GM08714 (cell line): ENCODE measurements at regions not wholly inside any gene's neighbourhood (a gene's known extent, or its start where the extent isn't known, plus 50 kb on each side); places are given as distances from the start of the nearest gene placed in this dataset.
"Not testable (repeated sequence)": the region's sequence is repeated elsewhere in the genome, so short reads cannot be mapped to it uniquely, and the experiment has no call there.

ENCODE experiments used
- H3K4me3 ChIP-seq: fragments of 200-500 bp; sonication (Bioruptor generic); 2 replicates; pipeline ENCODE4 v1.5.1; 2014; ENCODE audit warnings: mild to moderate bottlenecking, low read length, inconsistent platforms
- ZNF274 ChIP-seq: IDR thresholded peaks from 2 replicates; pipeline ENCODE4 v1.6.1; 2012; ENCODE audit warnings: mild to moderate bottlenecking, low read depth, low read length

- no peak overlapping the region for H3K4me3 ChIP-seq
- no peak for TF ChIP-seq ZNF274
Observed at GRCh38 chr1:143619851-143620250, 351.9 kb downstream of the FAM72C start.

DNA sequence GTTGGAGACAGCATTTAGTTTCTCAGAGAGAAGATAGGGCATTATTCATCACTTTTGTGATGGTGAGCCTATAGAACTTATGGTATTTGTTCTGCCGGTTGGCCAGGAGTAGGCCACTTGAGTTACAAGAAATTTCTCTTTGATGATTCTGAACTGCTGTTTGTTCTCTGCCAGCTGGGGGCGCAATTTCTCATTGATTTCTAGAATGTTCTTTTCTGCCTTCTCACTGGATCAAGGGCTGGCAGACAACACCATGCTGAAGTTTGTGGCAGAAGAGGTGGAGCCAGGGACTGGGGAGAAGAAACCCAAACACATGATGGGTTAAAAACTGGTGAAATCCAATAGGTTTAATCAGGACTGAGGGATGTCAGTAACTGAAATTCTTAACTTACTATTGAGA, 360.6 kb downstream of the FAM72C start:
- no peak for TF ChIP-seq ZNF274
- no peak overlapping the region for H3K4me3 ChIP-seq

DNA sequence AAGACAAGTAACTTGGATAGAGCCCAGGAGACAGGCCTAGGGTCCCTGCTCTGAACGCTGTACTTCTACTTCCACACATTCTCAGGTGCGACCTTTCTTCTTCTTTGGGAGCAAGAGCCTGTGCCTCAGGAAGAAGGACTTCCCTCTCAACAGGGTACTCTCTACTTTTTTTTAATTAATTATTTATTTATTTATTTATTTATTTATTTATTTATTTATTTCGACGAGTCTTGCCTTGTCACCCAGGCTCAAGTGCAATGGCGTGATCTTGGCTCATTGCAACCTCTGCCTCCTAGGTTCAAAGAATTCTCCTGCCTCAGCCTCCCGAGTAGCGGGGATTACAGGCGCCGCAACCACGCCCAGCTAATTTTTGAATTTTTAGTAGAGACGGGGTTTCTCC, 361.6 kb downstream of the FAM72C start:
- no peak overlapping the region for H3K4me3 ChIP-seq
- TF ChIP-seq ZNF274, result no peak

DNA sequence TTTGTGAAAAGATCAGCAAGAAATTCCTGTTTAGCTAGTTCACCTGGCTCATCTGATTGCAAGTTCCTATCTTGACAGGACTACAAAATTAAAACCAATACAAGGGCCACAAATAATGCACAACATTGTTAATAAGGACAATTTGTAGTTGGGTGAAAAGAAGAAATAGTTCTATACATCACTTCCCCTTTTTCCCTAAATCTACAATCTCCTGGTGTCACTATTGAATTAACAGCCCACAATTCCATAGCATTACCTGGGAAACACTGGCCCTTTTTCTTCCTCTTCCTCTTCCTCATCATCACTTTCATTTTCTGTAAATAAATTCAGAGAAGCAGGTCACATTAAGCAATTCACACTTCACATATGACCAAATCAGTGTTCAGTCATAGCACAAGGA, 366.9 kb downstream of the FAM72C start:
- no peak for TF ChIP-seq ZNF274
- H3K4me3 ChIP-seq, result no peak overlapping the region

DNA sequence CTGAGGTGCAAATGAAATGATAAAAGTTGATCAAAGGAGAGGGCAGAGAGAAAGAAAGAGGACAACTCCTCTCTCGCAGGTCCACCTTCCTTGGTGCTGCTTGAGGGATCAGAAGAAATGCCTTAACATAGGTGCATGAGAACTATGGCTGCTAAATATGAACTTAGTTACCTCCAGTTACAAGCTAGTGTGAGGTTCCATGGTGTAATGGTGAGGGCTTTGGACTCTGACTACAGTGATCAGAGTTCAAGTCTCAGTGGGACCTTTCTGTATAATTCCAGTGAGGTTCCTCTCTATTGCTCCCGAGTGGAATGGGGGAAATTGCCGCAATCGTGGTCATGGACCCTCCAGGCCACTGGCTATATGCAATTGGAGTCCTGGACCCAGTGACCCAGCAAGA, 387.3 kb downstream of the FAM72C start:
- TF ChIP-seq ZNF274, result no peak

GRCh38 chr1:143574891-143575520, 396.8 kb downstream of the FAM72C start:
- no peak for TF ChIP-seq ZNF274
- no peak overlapping the region for H3K4me3 ChIP-seq

More for the DNA sequence above, 387.3 kb downstream of the FAM72C start:
- H3K4me3 ChIP-seq, result no peak overlapping the region

GRCh38 chr1:143572661-143573060, 399.1 kb downstream of the FAM72C start:
- not testable (repeated sequence) for H3K4me3 ChIP-seq

DNA sequence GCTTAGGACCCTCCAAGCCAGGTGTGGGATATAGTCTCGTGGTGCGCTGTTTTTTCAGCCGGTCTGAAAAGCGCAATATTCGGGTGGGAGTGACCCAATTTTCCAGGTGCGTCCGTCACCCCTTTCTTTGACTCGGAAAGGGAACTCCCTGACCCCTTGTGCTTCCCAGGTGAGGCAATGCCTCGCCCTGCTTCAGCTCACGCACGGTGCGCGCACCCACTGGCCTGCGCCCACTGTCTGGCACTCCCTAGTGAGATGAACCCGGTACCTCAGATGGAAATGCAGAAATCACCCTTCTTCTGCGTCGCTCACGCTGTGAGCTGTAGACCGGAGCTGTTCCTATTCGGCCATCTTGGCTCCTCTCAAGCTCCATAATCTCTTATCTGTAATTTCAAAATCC, 408.0 kb downstream of the FAM72C start:
- H3K4me3 ChIP-seq, result not testable (repeated sequence)

DNA sequence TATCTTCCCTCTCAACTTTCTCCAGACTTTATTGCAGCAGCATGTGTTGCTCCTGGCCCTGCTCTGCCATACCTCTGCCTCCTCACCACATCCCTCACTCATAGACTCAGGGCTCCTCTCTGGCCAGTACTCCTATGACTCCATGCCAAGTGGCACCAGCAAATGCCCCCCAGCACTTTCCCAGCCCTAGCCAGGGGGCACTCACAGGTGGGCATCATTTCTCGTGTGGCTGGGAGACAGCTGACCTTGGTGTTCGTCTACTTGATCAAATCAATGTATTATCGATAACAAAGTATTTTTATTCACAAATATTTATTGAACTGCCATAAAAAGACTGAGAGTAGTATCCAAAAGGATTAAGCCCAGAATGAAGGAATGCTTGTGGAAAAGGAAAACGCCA, 418.2 kb downstream of the FAM72C start:
- no peak for TF ChIP-seq ZNF274
- H3K4me3 ChIP-seq, result no peak overlapping the region

GRCh38 chr1:143504703-143505102, 467.1 kb downstream of the FAM72C start:
- not testable (repeated sequence) for H3K4me3 ChIP-seq

GRCh38 chr1:143504080-143504479, 467.7 kb downstream of the FAM72C start:
- not testable (repeated sequence) for H3K4me3 ChIP-seq

DNA sequence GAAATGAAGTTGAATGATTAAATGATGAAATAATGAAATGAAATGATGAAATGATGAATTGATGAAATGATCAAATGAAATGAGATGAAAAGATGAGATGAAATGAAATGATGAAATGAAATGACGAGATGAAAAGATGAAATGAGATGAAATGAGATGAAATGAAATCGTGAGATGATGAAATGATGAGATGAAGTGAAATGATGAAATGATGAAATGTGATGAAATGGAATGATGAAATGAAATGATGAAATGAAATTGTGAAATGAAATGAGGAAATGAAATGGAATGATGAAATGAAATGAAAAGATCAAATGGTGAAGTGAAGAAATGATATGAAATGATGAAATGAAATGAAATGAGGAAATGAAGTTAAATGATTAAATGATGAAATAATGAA, 468.7 kb downstream of the FAM72C start:
- H3K4me3 ChIP-seq, result not testable (repeated sequence)

GRCh38 chr1:143502038-143502437, 469.7 kb downstream of the FAM72C start:
- H3K4me3 ChIP-seq, result not testable (repeated sequence)

- not testable (repeated sequence) for H3K4me3 ChIP-seq
Observed at GRCh38 chr1:143498059-143498749, 473.6 kb downstream of the FAM72C start.

GRCh38 chr1:143497374-143497747, 474.4 kb downstream of the FAM72C start:
- no peak for TF ChIP-seq ZNF274
- H3K4me3 ChIP-seq, result no peak overlapping the region

GRCh38 chr1:143496526-143497373, 475.0 kb downstream of the FAM72C start:
- not testable (repeated sequence) for H3K4me3 ChIP-seq
